B cell (primary cell): ENCODE measurements at regions not wholly inside any gene's neighbourhood (a gene's known extent, or its start where the extent isn't known, plus 50 kb on each side); places are given as distances from the start of the nearest gene placed in this dataset.

ENCODE experiments used
- ATAC-seq: fragments of 200-7000 bp; cut with Tn5 transposase; one replicate; pipeline ENCODE4 v1.10.0; 2021; ENCODE audit warnings: low read depth, mild to moderate bottlenecking, moderate number of reproducible peaks, moderate library complexity
- CTCF ChIA-PET: fragments of 350-600 bp; sonication (Branson Sonifier 250); formaldehyde crosslinking; loops from one replicate; lab custom pipeline; 2021; ENCODE audit warnings: antibody characterized with exemption, inconsistent platforms; lab: Charles Lee
- POLR2A ChIA-PET: fragments of 350-600 bp; sonication (Branson Sonifier 250); formaldehyde crosslinking; loops from one replicate; lab custom pipeline; 2021; ENCODE audit warnings: antibody characterized with exemption; lab: Charles Lee
- DNase-seq: peaks from one replicate; pipeline ENCODE4 v3.0.0; 2013
- H2AFZ ChIP-seq: 2 replicates; pipeline ENCODE4 v1.6.1; 2012; ENCODE audit warnings: mild to moderate bottlenecking, low read depth, low read length; ENCODE audit not compliant: insufficient read depth, poor library complexity, severe bottlenecking
- H3K27ac ChIP-seq, 2 donors: 1 replicate in 1 of 2; 2 replicates in 1 of 2; pipeline ENCODE4 v1.5.1; 2012 to 2013; ENCODE audit warnings: low read length in 2 of 2, mild to moderate bottlenecking in 2 of 2, moderate library complexity in 1 of 2
- H3K27me3 ChIP-seq, 4 experiments: fragments of 200-600 bp in 1 of 4; sonication (generic) in 1 of 4; replicated peaks in 1 of 4; 1 replicate in 2 of 4; 2 replicates in 2 of 4; pipeline versions ENCODE4 v1.6.1 to v1.7.0; 2013 to 2016; ENCODE audit warnings: low read length in 3 of 4, mild to moderate bottlenecking in 2 of 4, mixed read lengths in 1 of 4, moderate library complexity in 1 of 4; ENCODE audit not compliant: insufficient read depth in 4 of 4, control insufficient read depth in 3 of 4; ENCODE audit errors: control extremely low read depth in 1 of 4
- H3K36me3 ChIP-seq, 2 experiments: replicated peaks in 1 of 2; 1 replicate in 1 of 2; 2 replicates in 1 of 2; pipeline versions ENCODE4 v1.6.1 to v1.7.1; 2013; ENCODE audit warnings: low read length in 1 of 2; ENCODE audit not compliant: insufficient read depth in 2 of 2, control insufficient read depth in 1 of 2; ENCODE audit errors: control extremely low read depth in 1 of 2, extremely low read depth in 1 of 2
- H3K4me1 ChIP-seq, 2 donors: fragments of 200-600 bp in 1 of 2; sonication (generic) in 1 of 2; 1 replicate in 1 of 2; 2 replicates in 1 of 2; pipeline versions ENCODE4 v1.5.1 to v1.6.1; 2013 to 2017; ENCODE audit warnings: low read length in 2 of 2; ENCODE audit not compliant: control insufficient read depth in 2 of 2, insufficient read depth in 2 of 2
- H3K4me2 ChIP-seq: replicated peaks from 2 replicates; pipeline ENCODE3; 2012; ENCODE audit warnings: mild to moderate bottlenecking, low read depth, low read length; ENCODE audit not compliant: poor library complexity, severe bottlenecking
- H3K4me3 ChIP-seq, 5 experiments: fragments of 200-600 bp in 1 of 5; sonication (generic) in 1 of 5; 1 replicate in 3 of 5; 2 replicates in 2 of 5; pipeline versions ENCODE4 v1.5.1 to v1.7.0; 2011 to 2016; ENCODE audit warnings: low read length in 4 of 5, mild to moderate bottlenecking in 4 of 5, low read depth in 2 of 5, control low read depth in 1 of 5, moderate library complexity in 1 of 5; ENCODE audit not compliant: insufficient read depth in 1 of 5; ENCODE audit errors: control extremely low read depth in 1 of 5, extremely low read depth in 1 of 5
- H3K79me2 ChIP-seq: fragments of 200-600 bp; sonication (generic); one replicate; pipeline ENCODE4 v1.6.0; 2016; ENCODE audit warnings: low read length; ENCODE audit not compliant: control insufficient read depth, insufficient read depth
- H3K9ac ChIP-seq: fragments of 200-600 bp; sonication (generic); 2 replicates; pipeline ENCODE4 v1.6.1; 2017; ENCODE audit warnings: mild to moderate bottlenecking, low read length, moderate library complexity
- H3K9me3 ChIP-seq, 3 donors: one replicate each; pipeline versions ENCODE4 v1.6.1 to v1.7.1; 2013; ENCODE audit warnings: low read length in 2 of 3; ENCODE audit not compliant: control insufficient read depth in 2 of 3, insufficient read depth in 1 of 3; ENCODE audit errors: control extremely low read depth in 1 of 3
- H4K20me1 ChIP-seq: 2 replicates; pipeline ENCODE4 v1.6.0; 2012; ENCODE audit warnings: mild to moderate bottlenecking, low read length; ENCODE audit not compliant: insufficient read depth, control insufficient read depth, poor library complexity, severe bottlenecking
- H3K27ac Mint-ChIP-seq: one replicate; pipeline ENCODE4 v1.8.0; 2021; ENCODE audit warnings: mixed read lengths
- H3K27me3 Mint-ChIP-seq: one replicate; pipeline ENCODE4 v1.8.0; 2021; ENCODE audit warnings: mixed read lengths
- H3K4me1 Mint-ChIP-seq: one replicate; pipeline ENCODE4 v1.8.0; 2021; ENCODE audit warnings: mixed read lengths
- H3K4me3 Mint-ChIP-seq: one replicate; pipeline ENCODE4 v1.8.0; 2021; ENCODE audit warnings: mixed read lengths
- H3K9me3 Mint-ChIP-seq: one replicate; pipeline ENCODE4 v1.8.0; 2022; ENCODE audit warnings: mixed read lengths; ENCODE audit not compliant: insufficient read depth
- EZH2 ChIP-seq: IDR thresholded peaks from 2 replicates; pipeline ENCODE4 v1.6.1; 2012; ENCODE audit warnings: borderline replicate concordance, low read depth, mild to moderate bottlenecking, moderate library complexity, low read length; ENCODE audit not compliant: insufficient read depth, poor library complexity, severe bottlenecking
- WGBS: methylation state at CpG from one replicate; pipeline ENCODE4 v1.1.5; 2013; ENCODE audit warnings: missing lambda C conversion rate; ENCODE audit not compliant: insufficient coverage; 5-methylcytosine and 5-hydroxymethylcytosine counted together
- intact Hi-C: fragments of 100-400 bp; cut with micrococcal nuclease; formaldehyde crosslinking; loops from one replicate; pipeline ENCODE4 v1.10.0; 2022
- TF ChIP-seq, protein P1 (sequence below): fragments of 200-600 bp; IDR thresholded peaks from one replicate; pipeline ENCODE4 v1.8.0; 2022; ENCODE audit warnings: antibody characterized with exemption, mild to moderate bottlenecking

DNA sequence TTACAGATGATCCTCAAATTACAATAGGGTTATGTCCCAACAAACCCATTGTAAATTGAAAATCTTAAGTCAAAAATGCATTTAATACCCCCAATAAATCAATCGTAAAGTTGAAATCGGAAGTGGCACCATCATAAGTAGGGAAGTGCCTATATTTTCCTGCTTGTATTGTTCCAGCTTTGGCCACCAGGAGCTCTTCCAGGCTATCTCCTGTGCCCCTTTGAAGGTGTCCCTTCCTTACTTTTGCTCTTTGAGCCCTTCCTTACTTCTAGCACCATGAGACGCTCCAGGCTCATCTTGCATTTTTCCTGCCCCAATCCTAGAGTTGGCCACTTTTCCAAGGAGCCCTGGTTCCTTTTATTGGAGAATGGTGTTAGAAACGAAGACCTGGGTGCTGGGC, 163.0 kb upstream of the TSC22D1 start:
- H3K4me3 Mint-ChIP-seq: no peak overlapping the region
- intact Hi-C loops: no loop called here
- Histone ChIP-seq H3K27me3 (peaks cover 0 to 3% (median 0%) of the 10 kb centered on the region in 4 experiments), H3K9ac (no peak overlapping the region), H3K27ac (no peak overlapping the region), H3K4me3 (no peak overlapping the region), H2AFZ (no peak overlapping the region), H3K4me1 (no peaks in the 10 kb centered on the region), H3K4me2 (no peak overlapping the region), H4K20me1 (no peaks in the 10 kb centered on the region), H3K36me3 (no peaks in the 10 kb centered on the region), H3K79me2 (no peaks in the 10 kb centered on the region), H3K9me3 (no peaks in the 10 kb centered on the region)
- ChIA-PET POLR2A (no interaction called here), CTCF (no interaction called here)
- 80% methylated on average over 3 of the region's 4 CpGs for WGBS
- peaks cover 4% of the 10 kb centered on the region for H3K9me3 Mint-ChIP-seq
- no peaks in the 10 kb centered on the region for H3K4me1 Mint-ChIP-seq
- TF ChIP-seq, protein P1, sequence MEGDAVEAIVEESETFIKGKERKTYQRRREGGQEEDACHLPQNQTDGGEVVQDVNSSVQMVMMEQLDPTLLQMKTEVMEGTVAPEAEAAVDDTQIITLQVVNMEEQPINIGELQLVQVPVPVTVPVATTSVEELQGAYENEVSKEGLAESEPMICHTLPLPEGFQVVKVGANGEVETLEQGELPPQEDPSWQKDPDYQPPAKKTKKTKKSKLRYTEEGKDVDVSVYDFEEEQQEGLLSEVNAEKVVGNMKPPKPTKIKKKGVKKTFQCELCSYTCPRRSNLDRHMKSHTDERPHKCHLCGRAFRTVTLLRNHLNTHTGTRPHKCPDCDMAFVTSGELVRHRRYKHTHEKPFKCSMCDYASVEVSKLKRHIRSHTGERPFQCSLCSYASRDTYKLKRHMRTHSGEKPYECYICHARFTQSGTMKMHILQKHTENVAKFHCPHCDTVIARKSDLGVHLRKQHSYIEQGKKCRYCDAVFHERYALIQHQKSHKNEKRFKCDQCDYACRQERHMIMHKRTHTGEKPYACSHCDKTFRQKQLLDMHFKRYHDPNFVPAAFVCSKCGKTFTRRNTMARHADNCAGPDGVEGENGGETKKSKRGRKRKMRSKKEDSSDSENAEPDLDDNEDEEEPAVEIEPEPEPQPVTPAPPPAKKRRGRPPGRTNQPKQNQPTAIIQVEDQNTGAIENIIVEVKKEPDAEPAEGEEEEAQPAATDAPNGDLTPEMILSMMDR: no peak
- TF ChIP-seq EZH2: no peak
- no peak overlapping the region for H3K27ac Mint-ChIP-seq
- H3K27me3 Mint-ChIP-seq: no peaks in the 10 kb centered on the region
- ATAC-seq (no peak), DNase-seq (no peak)

DNA sequence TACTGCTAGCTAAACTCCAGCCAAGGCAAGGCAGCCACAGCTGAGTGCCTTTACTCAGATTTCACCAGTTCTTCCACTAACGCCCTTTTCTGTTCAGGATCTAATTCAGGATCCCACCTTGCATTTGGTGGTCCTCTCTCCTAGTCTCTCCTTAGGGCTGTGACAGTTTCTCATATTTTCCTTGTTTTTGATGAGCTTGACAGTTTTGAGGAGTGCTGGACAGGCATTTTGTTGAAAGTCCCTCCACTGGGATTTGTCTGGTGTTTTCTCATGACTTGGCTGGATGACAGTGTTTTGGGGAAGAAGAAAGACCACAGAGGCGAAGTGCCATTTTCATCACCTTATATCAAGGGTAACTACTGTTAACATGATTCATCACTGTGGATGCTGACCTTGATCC, 162.3 kb upstream of the TSC22D1 start:
- CTCF ChIA-PET: no interaction called here
- no CpG with 5 or more reads among the region's 2 CpGs for WGBS

More for the DNA sequence above, 162.3 kb upstream of the TSC22D1 start:
- Mint-ChIP-seq H3K4me1 (no peaks in the 10 kb centered on the region), H3K9me3 (no peaks in the 10 kb centered on the region), H3K4me3 (no peak overlapping the region), H3K27ac (no peak overlapping the region), H3K27me3 (no peaks in the 10 kb centered on the region)
- no peak for TF ChIP-seq EZH2
- TF ChIP-seq, protein P1: no peak
- POLR2A ChIA-PET: no interaction called here
- no peaks in the 10 kb centered on the region for H3K79me2 ChIP-seq
- no peak overlapping the region for H3K27ac ChIP-seq
- H3K36me3 ChIP-seq: no peaks in the 10 kb centered on the region
- no peak overlapping the region for H3K9ac ChIP-seq
- no peak overlapping the region for H3K4me3 ChIP-seq
- no peaks in the 10 kb centered on the region for H3K9me3 ChIP-seq
- no peaks in the 10 kb centered on the region for H4K20me1 ChIP-seq
- peaks cover 0 to 3% (median 0%) of the 10 kb centered on the region in 4 experiments for H3K27me3 ChIP-seq
- H3K4me2 ChIP-seq: no peak overlapping the region
- no peak for DNase-seq
- H3K4me1 ChIP-seq: no peaks in the 10 kb centered on the region
- ATAC-seq: no peak
- H2AFZ ChIP-seq: no peak overlapping the region
- intact Hi-C loops: no loop called here
